Thymus (tissue), 11 donors: ENCODE measurements at regions not wholly inside any gene's neighbourhood (a gene's known extent, or its start where the extent isn't known, plus 50 kb on each side); places are given as distances from the start of the nearest gene placed in this dataset.

Source experiments
- DNase-seq, 9 donors: peaks; one replicate each; pipeline ENCODE4 v3.0.0-alpha.2; 2013; ENCODE audit warnings: low spot score in 9 of 9, low read depth in 6 of 9, missing footprints in 1 of 9
- H3K27ac ChIP-seq, 2 donors: one replicate each; pipeline ENCODE4 v1.5.1; 2013; ENCODE audit warnings: control low read depth in 1 of 2, low read depth in 1 of 2, low read length in 1 of 2, mild to moderate bottlenecking in 1 of 2, moderate library complexity in 1 of 2
- H3K27me3 ChIP-seq, 2 donors: one replicate each; pipeline ENCODE4 v1.5.1; 2013; ENCODE audit warnings: low read length in 1 of 2; ENCODE audit not compliant: control insufficient read depth in 2 of 2, insufficient read depth in 1 of 2
- H3K36me3 ChIP-seq, 2 donors: one replicate each; pipeline ENCODE4 v1.5.1; 2013; ENCODE audit warnings: low read length in 1 of 2, mild to moderate bottlenecking in 1 of 2, moderate library complexity in 1 of 2; ENCODE audit not compliant: control insufficient read depth in 2 of 2, insufficient read depth in 2 of 2
- H3K4me1 ChIP-seq, 2 donors: one replicate each; pipeline ENCODE4 v1.5.1; 2013; ENCODE audit warnings: low read length in 2 of 2; ENCODE audit not compliant: control insufficient read depth in 2 of 2, insufficient read depth in 2 of 2
- H3K4me3 ChIP-seq, 2 donors: one replicate each; pipeline ENCODE4 v1.5.1; 2013; ENCODE audit warnings: low read length in 2 of 2, control low read depth in 1 of 2, mild to moderate bottlenecking in 1 of 2
- H3K9me3 ChIP-seq, 2 donors: one replicate each; pipeline ENCODE4 v1.5.1; 2013; ENCODE audit warnings: low read length in 1 of 2, mild to moderate bottlenecking in 1 of 2; ENCODE audit not compliant: control insufficient read depth in 2 of 2, insufficient read depth in 1 of 2
- WGBS: extraction: QIAGEN DNeasy Blood & Tissue Kit; methylation state at CpG from one replicate; pipeline ENCODE4 v1.1.7; 2013; 5-methylcytosine and 5-hydroxymethylcytosine counted together
- donor health status: healthy.

DNA sequence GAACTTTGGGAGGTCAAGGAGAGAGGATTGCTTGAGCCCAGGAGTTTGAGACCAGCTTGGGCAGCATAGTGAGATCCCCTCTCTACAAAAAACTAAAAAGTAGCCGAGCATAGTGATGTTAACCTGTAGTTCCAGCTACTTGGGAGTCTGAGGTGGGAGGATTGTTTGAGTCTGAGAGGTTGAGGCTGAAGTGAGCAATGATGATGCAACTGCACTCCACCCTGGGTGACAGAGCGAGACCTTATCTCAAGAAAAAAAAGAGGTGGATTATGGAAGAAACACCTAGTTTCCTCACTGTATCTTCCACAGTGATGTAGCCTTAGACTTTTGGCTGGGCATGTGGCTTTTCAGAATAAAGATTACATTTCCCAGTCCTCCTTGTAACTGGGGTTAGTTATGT, 237.2 kb upstream of the SPRED2 start:
- H3K4me1 ChIP-seq, result no peaks in the 10 kb centered on the region
- peaks cover 0 to 13% of the 10 kb centered on the region in 2 donors for H3K9me3 ChIP-seq
- DNase-seq, result no peak
- WGBS, result 94% methylated on average over 2 of the region's 2 CpGs
- H3K36me3 ChIP-seq, result no peaks in the 10 kb centered on the region
- H3K27ac ChIP-seq, result no peak overlapping the region
- no peak overlapping the region for H3K4me3 ChIP-seq
- no peaks in the 10 kb centered on the region for H3K27me3 ChIP-seq

DNA sequence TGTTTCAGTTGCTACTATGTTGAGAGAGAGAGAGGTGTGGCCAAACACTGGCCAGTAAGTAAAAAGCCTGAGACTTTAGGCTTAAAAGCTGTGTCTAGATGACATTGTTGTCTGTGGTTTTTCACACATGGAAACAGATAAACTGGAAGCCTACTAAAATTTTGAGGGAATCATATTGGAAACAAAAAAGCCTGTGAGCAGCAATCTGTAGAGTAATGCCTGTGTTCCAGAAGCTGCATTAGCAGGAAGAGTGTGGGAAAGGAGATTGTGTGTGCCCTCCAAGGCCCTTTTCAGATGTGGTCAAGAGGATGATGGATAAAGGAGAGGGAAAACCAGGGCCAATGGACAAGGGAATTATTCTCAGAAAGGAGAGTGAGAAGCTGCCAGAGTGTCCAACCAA, 236.3 kb upstream of the SPRED2 start:
- Histone ChIP-seq H3K27ac (no peak overlapping the region), H3K4me3 (no peak overlapping the region), H3K27me3 (no peaks in the 10 kb centered on the region), H3K36me3 (no peaks in the 10 kb centered on the region), H3K9me3 (peaks cover 0 to 13% of the 10 kb centered on the region in 2 donors), H3K4me1 (no peaks in the 10 kb centered on the region)
- no peak for DNase-seq

DNA sequence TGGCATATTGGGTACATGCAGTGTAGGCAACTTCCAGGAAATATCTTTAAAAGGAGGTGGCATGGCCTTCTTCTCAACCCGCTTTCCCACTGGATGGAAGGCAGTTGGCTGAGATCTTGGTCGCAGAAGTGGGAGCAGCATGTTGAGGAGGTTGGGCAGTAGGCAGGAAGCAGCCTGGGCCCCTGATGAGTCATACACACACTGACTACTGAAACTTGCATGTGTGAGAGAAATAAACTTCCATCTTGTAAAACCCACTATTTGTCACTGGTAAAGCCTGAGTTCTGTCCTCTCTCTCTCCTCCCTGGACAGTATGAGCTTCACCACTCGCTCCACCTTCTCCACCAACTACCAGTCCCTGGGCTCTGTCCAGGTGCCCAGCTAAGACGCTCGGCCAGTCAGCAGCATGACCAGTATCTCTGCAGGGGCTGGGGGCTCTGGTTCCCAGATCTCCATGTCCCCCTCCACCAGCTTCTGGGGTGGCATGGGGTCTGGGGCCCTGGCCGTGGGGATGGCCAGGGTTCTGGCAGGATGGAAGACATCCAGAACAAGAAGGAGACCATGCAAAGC, 233.8 kb upstream of the SPRED2 start:
- Histone ChIP-seq H3K27me3 (no peaks in the 10 kb centered on the region), H3K4me1 (peaks cover 0 to 2% of the 10 kb centered on the region in 2 donors), H3K9me3 (peaks cover 0 to 13% of the 10 kb centered on the region in 2 donors), H3K27ac (no peak overlapping the region), H3K36me3 (no peaks in the 10 kb centered on the region), H3K4me3 (no peak overlapping the region)
- WGBS, result 88% methylated on average over 6 of the region's 6 CpGs
- no peak for DNase-seq

DNA sequence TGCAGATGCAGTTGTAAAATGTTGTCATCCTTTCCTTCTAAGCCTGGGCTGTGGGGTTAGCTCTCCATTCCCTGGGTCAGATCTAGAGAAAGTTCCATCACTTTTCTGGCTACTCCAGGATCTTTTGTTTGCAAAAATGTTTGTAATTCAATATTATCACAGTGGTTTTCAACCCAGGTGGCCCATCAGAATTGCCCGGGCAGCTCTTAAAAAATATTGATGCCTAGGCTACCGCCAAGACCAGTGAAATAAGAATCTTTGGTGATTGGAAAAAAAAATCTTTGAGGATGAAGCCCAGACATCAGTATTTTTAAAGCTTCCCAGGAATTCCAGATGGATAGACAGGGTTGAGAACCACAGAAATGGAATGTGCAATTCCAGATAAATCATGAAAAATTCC, 232.5 kb upstream of the SPRED2 start:
- WGBS, result 95% methylated on average over 2 of the region's 2 CpGs
- Histone ChIP-seq H3K27me3 (no peaks in the 10 kb centered on the region), H3K4me1 (peaks cover 0 to 2% of the 10 kb centered on the region in 2 donors), H3K4me3 (no peak overlapping the region), H3K36me3 (no peaks in the 10 kb centered on the region), H3K27ac (no peak overlapping the region), H3K9me3 (peaks cover 0 to 13% of the 10 kb centered on the region in 2 donors)
- DNase-seq, result no peak

DNA sequence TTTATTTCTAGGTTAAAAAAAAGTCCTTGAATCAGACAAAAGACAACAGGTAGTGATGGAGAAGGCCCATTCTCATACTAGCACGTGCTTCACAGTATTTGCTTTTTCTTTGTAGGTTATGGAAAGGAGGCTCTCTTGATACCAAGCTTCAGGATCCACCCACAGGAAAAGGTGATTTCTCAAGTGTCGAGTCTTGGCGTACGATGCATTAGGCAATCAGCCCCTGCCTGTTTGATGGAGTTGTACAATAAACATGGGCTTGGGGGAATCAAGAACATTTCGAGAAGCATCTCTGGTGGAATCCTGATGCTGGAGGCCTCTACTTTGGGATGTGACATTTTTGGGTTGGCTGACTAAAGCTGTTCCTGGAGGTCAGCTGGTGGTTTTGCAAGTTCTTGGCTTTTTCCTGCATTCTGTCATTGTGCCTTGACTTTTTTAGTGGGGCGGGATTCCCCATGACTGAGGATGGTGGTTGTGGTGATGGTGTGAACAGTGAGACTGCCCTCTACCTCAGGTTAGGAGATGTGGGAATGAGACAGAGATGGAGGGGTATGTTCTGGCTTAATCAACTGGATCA, 231.5 kb upstream of the SPRED2 start:
- no peaks in the 10 kb centered on the region for H3K36me3 ChIP-seq
- no peak overlapping the region for H3K4me3 ChIP-seq
- peaks cover 0 to 11% of the 10 kb centered on the region in 2 donors for H3K9me3 ChIP-seq
- peaks cover 0 to 2% of the 10 kb centered on the region in 2 donors for H3K4me1 ChIP-seq
- no peak for DNase-seq
- H3K27me3 ChIP-seq, result no peaks in the 10 kb centered on the region
- 78% methylated on average over 6 of the region's 6 CpGs for WGBS
- H3K27ac ChIP-seq, result no peak overlapping the region

DNA sequence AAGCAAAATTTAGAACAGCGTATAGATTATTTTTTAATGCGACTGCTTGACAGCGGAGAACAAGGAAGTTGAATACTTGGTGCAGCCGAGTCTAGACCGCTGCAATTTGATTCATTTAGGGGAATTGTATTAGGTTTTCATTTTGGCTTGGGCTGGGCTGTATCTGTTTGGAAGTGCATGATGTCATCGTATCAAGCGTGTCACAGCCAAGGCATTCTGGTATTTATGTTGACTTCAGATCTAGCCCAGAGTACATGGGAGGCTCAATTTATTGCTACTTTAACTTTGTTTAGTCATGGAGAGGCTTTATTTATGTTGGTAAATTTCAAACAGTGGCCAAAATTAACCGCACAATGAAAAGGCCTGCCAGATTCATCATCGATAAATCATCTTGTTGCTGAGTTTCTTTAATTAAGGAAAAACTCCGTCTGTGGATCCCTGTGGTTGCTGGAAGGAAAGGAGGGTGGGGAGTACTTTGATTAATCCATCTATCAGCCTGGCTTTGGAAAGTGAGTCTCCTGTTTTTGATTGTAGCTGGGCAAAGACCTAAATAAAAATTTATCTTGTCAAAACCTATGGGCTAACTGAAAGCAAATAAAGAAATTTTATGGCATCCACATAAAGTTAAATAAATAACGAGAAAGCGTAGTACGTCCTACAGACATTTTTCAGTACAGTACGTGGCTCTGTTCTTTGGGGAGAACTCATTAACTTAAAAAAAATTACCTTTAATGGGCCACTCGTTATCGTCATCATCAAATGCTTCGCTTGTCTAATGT, 230.4 kb upstream of the SPRED2 start:
- Histone ChIP-seq H3K27me3 (no peaks in the 10 kb centered on the region), H3K27ac (no peak overlapping the region), H3K36me3 (no peaks in the 10 kb centered on the region), H3K9me3 (peaks cover 0 to 9% of the 10 kb centered on the region in 2 donors), H3K4me1 (peaks cover 0 to 2% of the 10 kb centered on the region in 2 donors), H3K4me3 (no peak overlapping the region)
- DNase-seq, result no peak
- whole genome bisulfite sequencing, result 93% methylated on average over 17 of the region's 17 CpGs

DNA sequence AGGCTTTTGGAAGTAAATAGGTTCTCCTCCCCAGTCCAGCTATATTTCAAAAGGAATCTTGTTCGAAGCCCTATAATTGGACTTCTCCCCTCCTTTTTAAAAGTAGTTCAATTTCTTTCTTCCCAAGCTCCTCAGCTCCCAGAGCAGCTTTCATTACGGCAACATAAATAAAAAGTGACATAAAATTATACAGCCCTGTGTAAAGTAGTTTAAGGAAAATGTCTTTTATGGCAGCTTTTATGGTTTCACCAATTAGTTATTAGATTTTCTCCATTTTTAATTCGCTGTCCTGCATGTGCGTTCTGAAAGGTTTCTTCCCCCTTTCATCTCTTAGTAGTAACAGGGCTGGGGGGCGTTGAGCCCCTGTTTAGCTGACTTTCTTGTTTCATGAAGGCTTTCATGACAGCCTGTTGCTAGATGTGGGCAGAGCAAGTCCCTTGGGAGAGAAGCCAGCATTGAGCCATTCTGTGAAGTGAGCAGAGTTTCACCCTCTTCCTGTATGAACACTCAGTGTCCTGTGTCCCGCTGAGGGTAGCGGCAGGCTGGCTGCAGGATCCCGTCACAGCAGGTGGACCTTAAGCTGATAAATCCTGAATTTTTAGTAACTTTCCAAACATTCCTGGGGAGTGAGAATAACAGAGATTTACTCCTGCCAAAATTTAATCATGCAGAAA, 229.7 kb upstream of the SPRED2 start:
- H3K4me3 ChIP-seq, result no peak overlapping the region
- H3K27me3 ChIP-seq, result no peaks in the 10 kb centered on the region
- H3K4me1 ChIP-seq, result peaks cover 0 to 2% of the 10 kb centered on the region in 2 donors
- H3K36me3 ChIP-seq, result no peaks in the 10 kb centered on the region
- DNase-seq, result no peak
- peaks cover 0 to 6% of the 10 kb centered on the region in 2 donors for H3K9me3 ChIP-seq
- 82% methylated on average over 8 of the region's 8 CpGs for WGBS
- no peak overlapping the region for H3K27ac ChIP-seq

DNA sequence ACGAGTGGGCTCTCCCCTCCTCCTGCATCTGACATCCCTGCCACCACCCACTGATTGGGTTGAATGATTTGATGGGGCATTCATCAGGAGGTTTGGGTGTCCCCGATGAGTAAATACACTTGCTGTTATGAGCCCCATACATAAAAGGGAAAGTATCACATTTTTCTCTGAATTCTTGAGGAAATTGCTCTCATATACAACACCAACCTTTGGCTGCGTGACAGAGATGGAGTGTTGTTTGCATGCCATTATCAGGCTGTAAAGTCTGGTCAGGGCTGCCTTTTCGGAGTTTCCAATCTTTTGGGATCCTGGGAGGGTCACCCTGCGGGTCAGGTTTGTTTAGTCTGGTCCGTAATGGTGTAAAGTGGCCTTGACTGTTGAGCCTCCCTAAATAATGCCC, 227.9 kb upstream of the SPRED2 start:
- H3K27me3 ChIP-seq, result no peaks in the 10 kb centered on the region
- DNase-seq, result no peak

DNA sequence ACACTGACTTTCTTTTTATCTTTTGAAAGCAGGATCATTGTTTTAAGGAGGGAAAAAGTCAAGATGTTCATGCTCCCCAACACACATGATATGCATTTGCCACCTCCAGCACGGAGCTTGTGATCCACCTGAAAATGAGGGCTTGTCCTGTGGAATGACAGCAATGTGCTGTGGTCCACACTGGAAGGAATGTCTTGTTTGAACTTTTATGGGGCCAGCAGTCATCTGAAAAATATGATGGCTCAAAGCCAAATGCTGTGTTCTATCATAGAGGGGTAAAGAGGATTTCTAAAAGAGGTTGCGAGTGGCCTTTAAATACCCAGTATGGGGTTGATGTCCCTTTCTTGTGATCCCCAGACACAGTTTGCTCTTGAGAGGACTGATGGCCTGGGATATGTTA, 226.5 kb upstream of the SPRED2 start:
- DNase-seq, result no peak
- H3K27me3 ChIP-seq, result no peaks in the 10 kb centered on the region
- peaks cover 2 to 8% of the 10 kb centered on the region in 2 donors for H3K4me1 ChIP-seq
- H3K9me3 ChIP-seq, result no peaks in the 10 kb centered on the region
- no peak overlapping the region for H3K27ac ChIP-seq
- 95% methylated on average over 2 of the region's 2 CpGs for WGBS
- H3K4me3 ChIP-seq, result no peak overlapping the region
- no peaks in the 10 kb centered on the region for H3K36me3 ChIP-seq

More for the DNA sequence above, 227.9 kb upstream of the SPRED2 start:
- Histone ChIP-seq H3K36me3 (no peaks in the 10 kb centered on the region), H3K27ac (no peak overlapping the region), H3K4me3 (no peak overlapping the region), H3K9me3 (no peaks in the 10 kb centered on the region), H3K4me1 (peaks cover 0 to 2% of the 10 kb centered on the region in 2 donors)
- WGBS, result 87% methylated on average over 6 of the region's 6 CpGs
